ENCODE measurements at regions not wholly inside any gene's neighbourhood (a gene's known extent, or its start where the extent isn't known, plus 50 kb on each side); places are given as distances from the start of the nearest gene placed in this dataset.

DNA sequence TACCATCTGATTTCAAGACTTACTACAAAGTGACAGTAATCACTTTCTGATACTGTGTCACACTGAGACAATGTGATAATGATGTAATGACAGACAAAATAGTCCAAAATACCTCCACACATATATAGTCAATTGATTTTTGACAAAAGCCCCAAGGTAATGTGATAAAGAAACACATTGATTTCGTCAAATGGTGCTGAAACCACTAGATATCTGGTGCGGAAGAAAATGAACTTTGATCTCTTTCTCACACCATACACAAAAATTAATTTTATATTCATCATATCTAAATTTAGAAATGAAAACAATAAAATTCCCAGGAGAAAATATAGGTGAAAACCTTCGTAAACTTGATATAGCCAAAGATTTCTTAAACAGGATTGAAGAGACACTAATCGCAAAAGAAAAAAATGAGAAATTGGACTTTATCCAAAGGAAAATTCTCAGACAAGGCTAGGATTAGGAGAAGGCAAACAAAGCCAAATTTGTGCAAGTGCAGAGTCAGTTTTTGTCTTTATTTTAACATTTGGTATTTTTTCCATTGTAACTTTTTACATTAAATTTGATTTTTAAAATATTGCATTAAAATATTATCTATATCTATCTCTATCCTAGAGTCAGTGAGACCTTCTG lies 739.9 kb downstream of the DIAPH3 start:
- intact Hi-C loops (cut with DNase I), result no loop called here
- DNase-seq, result no peak
- H3K27ac ChIP-seq, result no peak overlapping the region
- no peak for ATAC-seq
- H3K27me3 ChIP-seq, result no peaks in the 10 kb centered on the region
- H3K4me1 ChIP-seq, result no peaks in the 10 kb centered on the region
- no peaks in the 10 kb centered on the region for H3K9me3 ChIP-seq
- TF ChIP-seq, protein P1, sequence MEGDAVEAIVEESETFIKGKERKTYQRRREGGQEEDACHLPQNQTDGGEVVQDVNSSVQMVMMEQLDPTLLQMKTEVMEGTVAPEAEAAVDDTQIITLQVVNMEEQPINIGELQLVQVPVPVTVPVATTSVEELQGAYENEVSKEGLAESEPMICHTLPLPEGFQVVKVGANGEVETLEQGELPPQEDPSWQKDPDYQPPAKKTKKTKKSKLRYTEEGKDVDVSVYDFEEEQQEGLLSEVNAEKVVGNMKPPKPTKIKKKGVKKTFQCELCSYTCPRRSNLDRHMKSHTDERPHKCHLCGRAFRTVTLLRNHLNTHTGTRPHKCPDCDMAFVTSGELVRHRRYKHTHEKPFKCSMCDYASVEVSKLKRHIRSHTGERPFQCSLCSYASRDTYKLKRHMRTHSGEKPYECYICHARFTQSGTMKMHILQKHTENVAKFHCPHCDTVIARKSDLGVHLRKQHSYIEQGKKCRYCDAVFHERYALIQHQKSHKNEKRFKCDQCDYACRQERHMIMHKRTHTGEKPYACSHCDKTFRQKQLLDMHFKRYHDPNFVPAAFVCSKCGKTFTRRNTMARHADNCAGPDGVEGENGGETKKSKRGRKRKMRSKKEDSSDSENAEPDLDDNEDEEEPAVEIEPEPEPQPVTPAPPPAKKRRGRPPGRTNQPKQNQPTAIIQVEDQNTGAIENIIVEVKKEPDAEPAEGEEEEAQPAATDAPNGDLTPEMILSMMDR (IDR thresholded peaks at IDR 0.05), result no peak
- no peak overlapping the region for H3K4me3 ChIP-seq
- H3K36me3 ChIP-seq, result no peaks in the 10 kb centered on the region

DNA sequence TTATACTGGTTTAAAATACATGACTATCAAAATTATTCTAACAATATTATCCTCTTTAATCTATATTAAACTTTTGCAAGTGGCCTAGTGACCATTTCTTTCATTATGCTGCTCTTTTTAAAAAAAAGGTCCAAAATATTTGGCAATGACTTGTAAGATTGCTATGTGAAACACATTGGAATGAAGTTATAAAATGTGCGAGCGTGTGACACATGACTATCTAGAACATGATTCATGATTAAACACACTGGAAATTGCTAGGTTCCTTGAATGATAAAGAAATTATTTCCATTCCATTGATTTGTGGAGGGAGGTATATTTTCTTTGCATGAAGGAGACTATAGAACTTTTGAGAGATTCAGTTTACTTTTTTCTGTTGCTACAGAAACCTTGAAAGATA lies 739.1 kb downstream of the DIAPH3 start:
- intact Hi-C loops (cut with DNase I), result no loop called here
- Histone ChIP-seq H3K4me1 (no peaks in the 10 kb centered on the region), H3K4me3 (no peak overlapping the region), H3K27me3 (no peaks in the 10 kb centered on the region), H3K9me3 (no peaks in the 10 kb centered on the region), H3K36me3 (no peaks in the 10 kb centered on the region), H3K27ac (no peak overlapping the region)
- no peak for DNase-seq
- TF ChIP-seq, protein P1 (IDR thresholded peaks at IDR 0.05), result no peak
- ATAC-seq, result no peak

DNA sequence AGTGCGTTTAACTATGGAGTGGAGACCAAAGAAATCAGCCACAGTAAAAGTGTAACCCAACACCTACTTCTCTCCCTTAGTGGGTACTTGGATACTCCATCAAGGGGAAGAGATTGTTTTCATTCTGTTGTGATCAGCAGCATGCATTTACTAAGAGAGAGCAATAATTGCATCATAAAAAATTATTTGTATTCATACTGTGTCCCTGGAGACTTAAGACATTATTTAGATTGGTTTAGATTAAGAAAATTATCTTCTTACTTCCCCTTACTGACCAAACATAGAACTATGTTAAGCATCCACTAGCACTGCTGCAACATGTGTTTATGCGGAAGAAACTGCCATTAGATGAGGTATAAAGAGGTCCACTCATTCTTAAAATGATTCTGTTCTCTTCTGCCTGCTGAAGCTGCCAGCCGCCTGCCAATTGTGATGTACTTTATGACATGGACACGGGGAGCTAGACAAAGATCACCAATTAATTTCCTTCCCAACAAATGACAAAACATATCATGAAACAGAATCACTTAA lies 738.5 kb downstream of the DIAPH3 start:
- no peak overlapping the region for H3K27ac ChIP-seq
- H3K4me1 ChIP-seq, result no peaks in the 10 kb centered on the region
- TF ChIP-seq, protein P1 (IDR thresholded peaks at IDR 0.05), result no peak
- intact Hi-C loops (cut with DNase I), result no loop called here
- no peak overlapping the region for H3K4me3 ChIP-seq
- H3K9me3 ChIP-seq, result no peaks in the 10 kb centered on the region
- no peaks in the 10 kb centered on the region for H3K27me3 ChIP-seq
- no peaks in the 10 kb centered on the region for H3K36me3 ChIP-seq
- ATAC-seq (no peak), DNase-seq (no peak)

DNA sequence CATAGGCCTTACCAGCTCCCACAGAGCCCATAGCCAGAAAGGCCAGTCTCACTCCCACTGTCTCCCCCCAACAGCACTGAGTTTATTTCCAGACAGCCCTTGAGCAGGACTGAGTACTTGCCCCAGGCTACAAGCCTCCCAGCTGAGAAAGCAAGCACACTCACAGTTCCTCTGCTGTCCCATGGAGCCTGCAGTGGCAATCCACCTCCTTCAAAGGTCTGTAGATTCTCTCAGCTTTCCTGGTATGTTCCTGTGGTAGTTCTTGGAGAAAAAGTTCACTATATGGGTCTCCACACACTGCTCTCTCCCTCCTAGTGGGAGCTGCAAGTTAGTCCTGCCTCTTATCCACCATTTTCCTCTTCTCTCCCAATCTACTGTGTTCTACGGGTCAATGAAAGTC lies 728.7 kb downstream of the DIAPH3 start:
- intact Hi-C loops (cut with DNase I), result no loop called here
- no peak for DNase-seq
- H3K4me1 ChIP-seq, result no peaks in the 10 kb centered on the region
- no peak overlapping the region for H3K27ac ChIP-seq
- H3K27me3 ChIP-seq, result no peaks in the 10 kb centered on the region
- no peaks in the 10 kb centered on the region for H3K36me3 ChIP-seq
- no peak overlapping the region for H3K4me3 ChIP-seq
- peaks cover 8% of the 10 kb centered on the region for H3K9me3 ChIP-seq
- TF ChIP-seq, protein P1 (IDR thresholded peaks at IDR 0.05), result no peak
- ATAC-seq, result no peak

DNA sequence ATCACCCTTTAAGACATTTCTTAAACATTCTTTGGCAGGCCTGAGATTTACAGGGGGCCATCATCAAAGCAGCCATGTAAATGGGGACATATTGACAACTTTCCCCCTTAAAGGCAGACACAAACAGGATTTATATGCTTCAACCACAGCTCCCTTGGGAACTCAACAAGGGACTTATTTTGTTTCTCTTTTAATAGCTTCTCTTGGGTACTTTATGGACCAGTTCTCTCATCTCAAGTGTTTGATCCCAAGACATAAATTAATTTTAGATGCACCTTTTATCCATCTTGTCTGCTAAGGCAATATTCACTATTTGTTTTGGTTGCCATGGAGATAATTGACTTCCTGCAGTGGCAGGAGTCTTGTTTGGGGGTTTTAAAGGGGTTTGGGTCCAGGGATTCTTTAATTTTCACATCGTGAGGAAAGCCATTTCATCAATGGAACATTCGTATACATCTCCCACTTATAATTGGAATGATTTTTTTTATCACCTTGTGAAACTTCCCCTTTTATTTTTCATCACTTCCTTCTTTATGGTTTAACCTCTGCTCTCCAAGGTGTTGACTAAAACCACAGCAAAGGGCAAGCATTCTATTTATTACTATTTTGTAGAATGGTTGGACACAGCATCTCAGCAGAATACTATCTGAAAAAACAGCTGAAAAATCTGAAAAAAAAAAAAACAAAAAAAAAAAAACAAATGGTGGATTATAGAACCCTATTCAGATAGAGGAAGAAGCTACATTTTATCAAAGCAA lies 726.0 kb downstream of the DIAPH3 start:
- Histone ChIP-seq H3K27ac (no peak overlapping the region), H3K36me3 (no peaks in the 10 kb centered on the region), H3K4me3 (no peak overlapping the region), H3K4me1 (no peaks in the 10 kb centered on the region), H3K9me3 (peaks cover 8% of the 10 kb centered on the region), H3K27me3 (no peaks in the 10 kb centered on the region)
- no peak for DNase-seq
- ATAC-seq, result no peak
- intact Hi-C loops (cut with DNase I), result no loop called here
- TF ChIP-seq, protein P1 (IDR thresholded peaks at IDR 0.05), result no peak

All from upper lobe of right lung (tissue), 1 donor.